ENCODE measurements at regions not wholly inside any gene's neighbourhood (a gene's known extent, or its start where the extent isn't known, plus 50 kb on each side); places are given as distances from the start of the nearest gene placed in this dataset.
"Not testable (repeated sequence)": the region's sequence is repeated elsewhere in the genome, so short reads cannot be mapped to it uniquely, and the experiment has no call there.

DNA sequence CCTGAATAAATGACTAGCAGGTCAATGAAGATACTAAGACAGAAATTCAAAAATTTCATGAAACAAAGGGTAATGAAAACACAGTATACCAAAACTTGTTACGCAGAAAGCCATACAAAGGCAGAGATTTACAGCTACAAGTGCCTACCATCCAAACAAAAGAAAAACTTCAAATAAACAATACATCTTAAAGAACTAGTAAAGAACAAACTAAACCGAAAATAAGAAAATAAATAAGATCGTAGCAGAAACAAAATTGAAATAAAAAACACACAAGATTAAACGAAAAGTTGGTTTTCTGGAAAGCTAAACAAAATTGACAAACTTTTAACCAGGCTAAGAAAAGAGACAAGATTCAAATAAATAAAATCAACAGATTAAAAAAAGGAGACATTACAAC is 51.5 kb downstream of the VPREB1 start:
- H3K4me3 ChIP-seq (ENCODE audit: low read depth, low read length): not testable (repeated sequence)

DNA sequence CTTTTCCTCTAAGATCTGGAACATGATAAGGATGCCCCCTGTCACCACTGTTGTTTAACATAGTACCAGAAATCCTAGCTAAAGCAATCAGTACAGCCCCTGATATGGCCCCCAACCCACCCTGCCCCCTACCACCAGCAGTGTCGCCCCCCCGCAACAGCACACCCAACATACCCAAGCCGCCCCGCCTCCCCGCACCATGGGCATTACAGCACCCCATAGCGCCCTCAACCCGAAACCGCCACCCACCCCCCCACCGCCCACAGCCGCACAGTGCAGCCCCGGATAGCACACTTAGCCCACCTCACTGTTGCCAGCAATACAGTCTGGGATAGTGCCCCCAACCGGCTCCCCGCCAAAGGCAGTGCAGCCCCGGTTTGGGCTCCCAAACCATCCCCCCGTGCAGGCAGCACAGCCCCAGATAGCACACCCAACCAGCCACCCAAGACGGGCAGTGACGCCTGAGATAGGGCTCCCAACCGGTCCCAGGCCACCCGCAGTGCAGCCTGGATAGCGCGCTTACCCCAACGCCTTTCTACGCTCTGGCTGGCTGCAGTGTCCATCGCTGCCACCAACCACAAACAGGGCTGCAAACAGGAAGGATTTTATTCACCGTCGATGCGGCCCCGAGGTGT is 52.7 kb downstream of the VPREB1 start:
- H3K4me3 ChIP-seq (ENCODE audit: low read depth, low read length): peak overlapping the region; percentile 55

- peak overlapping the region; percentile 57 for H3K4me3 ChIP-seq (ENCODE audit: low read depth, low read length)
These were observed 53.4 kb downstream of the VPREB1 start for GRCh38 chr22:22297794-22298653.

- H3K4me3 ChIP-seq (ENCODE audit: low read depth, low read length): peak overlapping the region; percentile 57
These were observed 54.0 kb downstream of the VPREB1 start for GRCh38 chr22:22298654-22299009.

GRCh38 chr22:22300511-22300910 is 55.9 kb downstream of the VPREB1 start:
- H3K4me3 ChIP-seq (ENCODE audit: low read depth, low read length): not testable (repeated sequence)

DNA sequence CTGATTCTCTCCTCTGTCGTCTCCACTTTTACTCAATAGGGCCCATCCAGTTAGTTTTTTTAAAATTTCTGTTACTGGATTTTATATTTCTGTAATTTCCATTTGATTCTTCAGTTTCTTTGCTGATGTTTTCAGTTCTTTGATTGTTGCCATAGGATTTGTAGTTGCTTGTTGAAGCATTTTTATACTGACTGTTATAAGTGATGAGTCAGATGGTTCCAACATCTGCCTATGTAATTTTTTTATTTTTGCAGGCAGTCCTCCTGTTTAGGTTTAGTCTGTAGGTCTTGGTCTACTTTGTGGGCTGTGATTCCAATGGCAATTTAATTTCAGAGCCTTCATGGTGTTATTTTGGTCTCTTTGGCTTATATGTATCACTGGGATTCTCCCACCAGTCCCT is 56.4 kb downstream of the VPREB1 start:
- not testable (repeated sequence) for H3K4me3 ChIP-seq (ENCODE audit: low read depth, low read length)

DNA sequence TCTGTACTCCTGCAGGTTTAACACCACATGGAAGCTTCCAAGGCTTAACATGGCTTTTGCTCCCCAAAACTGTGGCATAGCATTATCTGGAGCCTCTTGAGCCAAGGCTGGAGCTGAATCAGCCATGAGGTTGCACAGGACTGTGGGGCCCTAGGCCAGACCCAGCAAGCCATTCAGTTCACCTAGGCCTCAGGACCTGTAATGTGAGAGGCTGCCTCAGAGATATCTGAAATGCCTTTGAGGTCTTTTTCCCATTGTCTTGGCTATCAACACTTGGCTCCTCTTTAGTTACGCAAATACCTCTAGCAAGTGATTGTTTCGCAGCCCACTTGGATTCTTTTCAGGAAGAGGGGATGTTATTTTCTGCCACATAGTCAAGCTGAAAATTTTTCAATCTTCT is 72.0 kb downstream of the VPREB1 start:
- H3K4me3 ChIP-seq (ENCODE audit: low read depth, low read length): no peak overlapping the region

GRCh38 chr22:22318723-22319465 is 74.3 kb downstream of the VPREB1 start:
- no peak overlapping the region for H3K4me3 ChIP-seq (ENCODE audit: low read depth, low read length)

DNA sequence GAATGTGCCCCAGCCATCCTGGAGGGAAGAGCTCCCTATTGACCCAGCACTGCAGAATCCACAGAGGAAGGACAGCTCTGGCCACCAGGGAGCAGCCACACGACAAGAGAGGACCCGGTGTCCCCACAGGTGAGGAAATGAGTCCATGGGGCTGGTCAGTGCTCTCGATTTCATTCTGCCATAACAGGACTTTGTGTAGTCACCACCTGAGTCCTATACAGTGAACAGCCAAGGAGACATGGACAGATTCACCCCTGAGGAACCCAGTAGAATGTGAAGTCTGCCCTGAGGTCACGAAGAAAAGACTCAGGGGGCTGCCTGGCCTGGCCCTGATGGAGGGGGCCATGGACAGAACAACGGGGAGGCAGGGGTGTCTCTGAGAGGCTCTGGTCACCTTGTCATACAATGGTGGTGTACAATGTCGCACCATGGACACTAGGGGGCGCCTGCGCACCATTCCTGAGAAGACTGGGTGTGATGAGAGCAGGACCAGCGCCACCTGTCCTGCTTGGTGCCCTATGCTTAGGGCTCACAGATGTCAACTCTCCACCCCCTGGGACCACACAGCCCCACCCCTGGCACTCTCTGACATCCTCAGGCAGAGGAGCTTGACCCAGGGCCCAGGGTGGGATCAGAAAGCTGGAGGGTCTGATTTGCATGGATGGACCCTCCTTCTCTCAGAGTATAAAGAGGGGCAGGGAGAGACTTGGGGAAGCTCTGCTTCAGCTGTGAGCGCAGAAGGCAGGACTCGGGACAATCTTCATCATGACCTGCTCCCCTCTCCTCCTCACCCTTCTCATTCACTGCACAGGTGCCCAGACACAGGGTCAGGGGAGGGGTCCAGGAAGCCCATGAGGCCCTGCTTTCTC is 77.4 kb downstream of the VPREB1 start:
- not testable (repeated sequence) for H3K4me3 ChIP-seq (ENCODE audit: low read depth, low read length)

- H3K4me3 ChIP-seq (ENCODE audit: low read depth, low read length): no peak overlapping the region
These were observed 78.2 kb downstream of the VPREB1 start for GRCh38 chr22:22322792-22323191.

DNA sequence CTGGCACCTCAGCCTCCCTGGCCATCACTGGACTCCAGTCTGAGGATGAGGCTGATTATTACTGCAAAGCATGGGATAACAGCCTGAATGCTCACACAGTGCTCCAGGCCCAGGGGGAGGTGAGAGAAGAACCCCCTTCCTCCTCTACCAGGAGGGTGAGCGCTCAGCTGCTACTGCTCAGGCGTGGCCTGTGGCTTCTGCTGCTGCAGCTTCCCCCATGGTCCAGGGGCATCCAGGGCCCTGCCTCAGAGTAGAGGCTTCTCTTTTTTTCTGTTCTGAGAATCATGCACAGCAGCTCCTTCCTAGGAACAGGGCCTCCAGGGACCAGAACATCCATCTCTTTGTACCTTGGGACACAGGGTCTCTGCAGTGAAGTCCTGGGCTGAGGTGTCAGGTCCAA is 83.1 kb downstream of the VPREB1 start:
- H3K4me3 ChIP-seq (ENCODE audit: low read depth, low read length): no peak overlapping the region

DNA sequence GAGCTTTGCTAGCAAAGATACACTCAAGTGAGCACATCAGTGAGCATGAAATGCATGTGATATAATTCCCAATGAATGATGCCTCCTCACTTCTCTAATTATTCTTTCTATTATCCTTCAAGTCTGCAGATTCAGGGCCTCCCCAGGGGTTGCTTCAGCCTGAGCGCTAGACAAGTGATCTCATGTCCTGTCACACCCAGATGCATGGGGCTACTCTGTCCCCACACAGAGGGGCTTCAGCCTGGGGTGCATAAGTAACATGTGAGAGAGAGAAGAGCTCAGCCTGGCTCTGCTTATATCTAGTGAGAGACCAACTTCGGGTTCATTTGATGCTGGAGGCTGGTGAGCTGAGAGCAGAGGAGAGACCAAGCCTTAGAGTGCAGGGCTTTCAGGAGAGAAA is 85.2 kb downstream of the VPREB1 start:
- H3K4me3 ChIP-seq (ENCODE audit: low read depth, low read length): no peak overlapping the region

- H3K4me3 ChIP-seq (ENCODE audit: low read depth, low read length): not testable (repeated sequence)
These were observed 91.1 kb downstream of the VPREB1 start for GRCh38 chr22:22335640-22336039.

GRCh38 chr22:22336333-22336732 is 91.7 kb downstream of the VPREB1 start:
- not testable (repeated sequence) for H3K4me3 ChIP-seq (ENCODE audit: low read depth, low read length)

DNA sequence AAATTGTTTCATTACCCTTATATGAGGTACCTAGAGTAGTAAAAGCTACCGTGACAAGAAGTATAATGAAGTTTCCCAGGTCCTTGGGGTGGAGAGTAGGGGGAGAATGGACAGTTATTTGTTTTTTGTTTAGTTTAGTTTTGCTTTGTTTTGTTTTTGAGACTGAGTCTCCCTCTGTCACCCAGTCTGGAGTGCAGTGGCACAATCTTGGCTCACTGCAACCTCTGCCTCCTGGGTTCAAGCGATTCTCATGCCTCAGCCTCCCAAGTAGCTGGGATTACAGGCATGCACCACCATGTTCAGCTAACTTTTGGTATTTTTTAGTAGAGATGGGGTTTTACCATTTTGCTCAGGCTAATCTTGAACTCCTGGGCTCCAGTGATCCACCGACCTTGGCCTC is 94.2 kb downstream of the VPREB1 start:
- not testable (repeated sequence) for H3K4me3 ChIP-seq (ENCODE audit: low read depth, low read length)

DNA sequence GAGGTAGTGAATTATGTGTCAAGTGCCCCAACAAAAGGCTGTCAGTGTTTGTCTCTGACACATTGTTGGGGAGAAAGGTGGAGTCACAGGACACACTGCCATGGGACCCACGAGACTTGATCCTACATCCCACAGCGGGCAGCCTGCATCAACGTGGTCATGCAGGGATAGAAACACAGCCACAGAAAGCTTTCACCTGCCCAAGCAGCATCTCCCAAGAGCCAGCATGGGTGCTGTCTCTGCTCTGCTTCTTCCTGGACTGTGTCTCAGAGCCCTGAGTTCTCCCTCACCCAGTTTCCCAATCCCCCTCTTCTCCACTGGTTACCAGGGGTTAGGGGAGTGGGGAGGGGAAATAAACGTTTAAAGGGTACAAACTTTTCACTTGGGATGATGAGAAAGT is 97.2 kb downstream of the VPREB1 start:
- no peak overlapping the region for H3K4me3 ChIP-seq (ENCODE audit: low read depth, low read length)

- H3K4me3 ChIP-seq (ENCODE audit: low read depth, low read length): no peak overlapping the region
These were observed 98.4 kb downstream of the VPREB1 start for GRCh38 chr22:22342697-22343580.

DNA sequence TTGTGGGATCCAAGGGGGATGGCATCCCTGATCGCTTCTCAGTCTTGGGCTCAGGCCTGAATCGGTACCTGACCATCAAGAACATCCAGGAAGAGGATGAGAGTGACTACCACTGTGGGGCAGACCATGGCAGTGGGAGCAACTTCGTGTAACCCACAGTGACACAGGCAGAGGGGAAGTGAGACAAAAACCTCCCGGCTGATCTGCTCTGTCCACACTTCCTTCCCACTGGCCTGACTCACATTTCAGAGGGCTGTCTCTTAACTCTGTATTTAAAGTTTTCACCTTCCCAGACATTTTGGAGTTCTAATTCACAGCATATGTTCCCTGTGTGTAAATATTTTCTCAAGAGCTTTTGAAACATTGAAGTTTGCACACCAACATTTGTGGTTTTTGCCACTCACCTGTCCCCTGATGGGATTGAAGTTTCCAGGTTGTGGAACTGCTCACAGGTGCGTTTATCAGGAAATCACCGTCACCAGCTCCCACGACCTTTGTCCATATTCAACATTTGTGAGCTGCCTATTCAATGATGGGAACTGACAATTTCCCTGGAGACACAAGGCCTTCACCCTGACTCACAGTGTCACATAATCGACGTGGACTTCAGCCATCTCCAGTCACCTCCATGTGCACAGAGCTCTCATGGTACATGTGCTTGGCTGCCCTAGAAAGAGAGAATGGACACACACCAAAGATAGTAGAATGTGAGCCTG is 99.2 kb downstream of the VPREB1 start:
- H3K4me3 ChIP-seq (ENCODE audit: low read depth, low read length): no peak overlapping the region

- H3K4me3 ChIP-seq (ENCODE audit: low read depth, low read length): no peak overlapping the region
These were observed 99.8 kb downstream of the VPREB1 start for GRCh38 chr22:22344430-22344829.
